ENCODE measurements at regions not wholly inside any gene's neighbourhood (a gene's known extent, or its start where the extent isn't known, plus 50 kb on each side); places are given as distances from the start of the nearest gene placed in this dataset.

DNA sequence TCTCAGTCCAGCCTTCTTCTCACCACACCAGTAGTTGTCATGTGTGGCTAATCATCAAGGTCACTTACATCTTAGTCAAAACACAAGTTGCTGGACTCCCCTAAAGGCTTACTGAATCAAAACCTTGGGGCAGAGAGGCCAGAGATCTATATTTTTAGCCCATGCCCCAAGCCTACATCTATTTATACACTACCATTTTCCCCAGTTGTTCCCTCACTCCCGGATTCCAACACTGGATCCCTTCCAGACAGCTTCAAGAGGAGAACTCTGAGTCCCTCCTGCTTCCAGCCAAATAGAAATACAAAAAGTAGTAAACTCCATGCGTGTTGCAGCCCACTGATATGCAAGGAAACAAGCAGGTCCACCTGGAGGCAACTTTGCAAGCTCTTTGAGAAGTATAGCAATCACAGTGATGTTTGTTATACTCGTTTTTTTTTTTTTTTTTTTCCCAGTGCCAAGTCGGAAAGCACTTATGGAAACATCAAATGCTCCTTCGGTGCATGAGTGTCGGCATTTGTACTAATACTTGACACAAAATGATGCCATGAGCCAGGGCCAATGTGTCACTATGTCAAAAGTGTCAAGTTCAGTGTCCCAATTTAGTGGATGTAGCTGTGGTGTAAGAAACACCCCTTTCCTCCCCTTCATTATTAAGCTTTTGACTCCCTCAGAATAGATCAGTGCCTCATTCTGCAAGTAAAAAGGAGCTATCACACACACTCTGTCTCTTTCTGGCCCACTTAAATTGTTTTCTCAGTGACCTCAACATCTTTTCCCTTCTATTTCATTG, 594.2 kb upstream of the SGCD start:
- no peak overlapping the region for H3K27ac ChIP-seq
- no peak for DNase-seq (ENCODE audit: low read depth, low spot score)

DNA sequence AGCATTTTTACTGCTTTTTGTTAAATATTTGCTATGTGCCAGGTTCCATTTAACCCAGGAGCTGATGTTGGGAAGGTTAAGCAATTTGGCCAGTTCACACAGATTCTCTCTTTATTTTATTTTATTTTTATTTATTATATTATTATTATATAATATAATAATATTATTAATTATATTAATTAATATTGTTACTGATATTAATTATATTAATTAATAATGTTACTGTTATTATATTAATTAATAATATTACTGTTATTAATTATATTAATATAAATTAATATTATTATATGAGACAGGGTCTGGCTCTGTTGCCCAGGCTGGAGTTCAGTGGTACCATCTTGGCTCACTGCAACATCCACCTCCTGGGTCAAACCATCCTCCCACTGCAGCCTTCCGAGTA, 593.0 kb upstream of the SGCD start:
- no peak for DNase-seq (ENCODE audit: low read depth, low spot score)
- no peak overlapping the region for H3K27ac ChIP-seq

DNA sequence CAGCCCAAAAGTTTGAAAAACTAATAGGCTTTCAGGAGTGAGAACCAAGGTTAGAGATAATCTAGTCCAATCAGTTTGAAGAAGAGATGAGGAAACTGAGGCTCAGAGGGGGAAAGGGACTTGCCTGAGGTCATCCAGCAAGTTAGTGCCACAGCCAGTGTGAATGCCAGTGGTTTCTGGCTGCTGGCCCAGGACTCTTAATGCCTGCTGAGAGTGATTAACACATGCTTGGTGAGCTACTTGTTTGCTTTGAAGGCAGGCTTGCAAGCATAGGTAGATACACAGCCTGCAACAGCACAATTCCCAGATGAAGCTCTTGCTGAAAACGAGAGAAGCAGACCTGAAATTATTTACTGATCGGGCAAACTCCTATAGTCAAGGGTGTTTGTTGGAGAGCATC, 591.6 kb upstream of the SGCD start:
- DNase-seq (ENCODE audit: low read depth, low spot score) = peak; percentile 8
- H3K27ac ChIP-seq = no peak overlapping the region

DNA sequence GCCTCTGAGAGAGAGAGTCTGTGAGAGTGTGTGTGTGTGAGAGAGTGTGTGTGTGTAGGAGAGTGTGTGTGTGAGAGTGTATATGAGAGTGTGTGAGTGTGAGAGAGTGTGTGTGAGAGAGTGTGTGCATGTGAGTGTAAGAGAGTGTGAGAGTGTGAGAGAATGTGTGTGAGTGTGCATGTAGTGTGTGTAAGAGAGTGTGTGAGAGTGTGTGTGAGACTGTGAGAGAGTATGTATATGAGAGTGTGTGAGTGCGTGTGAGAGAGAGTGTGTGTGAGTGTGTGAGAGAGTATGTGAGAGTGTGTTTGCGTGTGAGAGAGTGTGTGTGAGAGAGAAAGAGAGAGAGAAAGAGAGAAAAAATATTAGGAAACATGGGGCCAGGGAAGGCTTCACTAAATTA, 588.3 kb upstream of the SGCD start:
- no peak for DNase-seq (ENCODE audit: low read depth, low spot score)
- H3K27ac ChIP-seq = no peak overlapping the region

DNA sequence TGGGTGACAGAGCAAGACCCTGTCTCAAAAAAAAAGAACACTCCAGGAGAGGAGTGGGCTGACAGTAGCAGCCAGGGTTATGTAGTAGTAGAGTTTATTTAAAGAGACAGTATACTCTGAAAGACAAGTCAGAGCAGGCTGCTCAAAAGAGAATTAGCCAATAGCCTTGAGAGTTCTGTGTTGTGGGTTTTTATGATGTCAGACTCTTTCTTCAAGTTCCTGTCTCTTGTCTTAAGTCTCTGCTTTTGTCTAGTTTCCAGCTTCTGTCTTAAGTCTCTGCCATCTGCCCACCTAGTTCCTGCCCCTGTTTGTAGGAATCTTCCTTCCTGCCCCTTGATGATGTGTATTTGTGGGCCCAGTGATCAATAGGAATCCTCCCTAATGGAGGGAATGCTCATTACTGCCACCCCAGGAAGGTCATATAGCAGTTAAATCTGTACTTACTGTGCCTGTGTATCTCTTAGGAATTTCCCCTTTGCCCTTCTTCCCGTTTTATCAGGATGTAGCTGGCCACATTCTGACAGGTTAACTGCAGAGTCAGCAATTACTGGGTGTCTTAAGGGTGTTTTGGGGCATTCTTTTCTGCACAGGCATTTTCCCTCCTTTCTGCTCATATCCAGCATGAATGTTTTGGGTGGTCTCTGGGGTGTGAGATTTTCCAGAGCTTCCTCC, 580.5 kb upstream of the SGCD start:
- no peak overlapping the region for H3K27ac ChIP-seq
- no peak for DNase-seq (ENCODE audit: low read depth, low spot score)

DNA sequence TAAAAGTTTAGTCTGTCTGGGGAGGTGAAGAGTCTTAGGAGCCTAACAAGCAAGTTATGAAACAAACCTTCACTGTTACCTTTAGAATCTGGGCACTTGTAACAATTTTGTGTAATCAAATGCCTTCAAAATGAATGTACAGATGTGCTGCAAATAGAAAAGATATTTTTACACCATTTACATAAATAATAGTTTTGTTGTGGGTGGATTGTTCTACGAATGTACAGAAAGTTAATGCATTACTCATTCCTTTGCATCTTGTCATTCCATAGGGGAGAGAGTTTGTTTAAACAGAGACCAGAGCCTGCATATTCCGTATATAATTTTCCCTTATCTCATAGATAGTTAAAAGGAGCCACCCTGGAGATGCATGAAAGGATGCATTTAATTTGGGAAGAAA, 576.9 kb upstream of the SGCD start:
- no peak overlapping the region for H3K27ac ChIP-seq
- no peak for DNase-seq (ENCODE audit: low read depth, low spot score)

DNA sequence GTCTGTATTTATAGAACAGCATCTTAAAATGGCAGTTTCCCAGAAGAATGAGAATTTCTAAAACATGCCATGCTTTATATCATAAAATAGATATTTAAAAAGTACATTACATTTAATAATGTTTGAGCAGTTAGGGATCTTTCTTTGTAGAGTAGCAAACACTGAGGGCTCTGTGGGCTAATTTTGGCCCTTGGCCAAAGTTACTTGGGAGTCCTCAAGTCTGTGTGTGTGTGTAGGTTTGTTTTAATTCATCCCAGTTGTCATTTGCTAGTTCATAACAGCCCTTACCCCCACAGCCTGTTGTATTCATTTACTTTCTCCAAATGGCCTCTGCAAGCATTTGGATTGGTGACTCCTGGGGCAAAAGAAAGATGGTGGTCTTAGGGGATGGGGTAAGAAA, 576.4 kb upstream of the SGCD start:
- DNase-seq (ENCODE audit: low read depth, low spot score) = no peak
- H3K27ac ChIP-seq = no peak overlapping the region

DNA sequence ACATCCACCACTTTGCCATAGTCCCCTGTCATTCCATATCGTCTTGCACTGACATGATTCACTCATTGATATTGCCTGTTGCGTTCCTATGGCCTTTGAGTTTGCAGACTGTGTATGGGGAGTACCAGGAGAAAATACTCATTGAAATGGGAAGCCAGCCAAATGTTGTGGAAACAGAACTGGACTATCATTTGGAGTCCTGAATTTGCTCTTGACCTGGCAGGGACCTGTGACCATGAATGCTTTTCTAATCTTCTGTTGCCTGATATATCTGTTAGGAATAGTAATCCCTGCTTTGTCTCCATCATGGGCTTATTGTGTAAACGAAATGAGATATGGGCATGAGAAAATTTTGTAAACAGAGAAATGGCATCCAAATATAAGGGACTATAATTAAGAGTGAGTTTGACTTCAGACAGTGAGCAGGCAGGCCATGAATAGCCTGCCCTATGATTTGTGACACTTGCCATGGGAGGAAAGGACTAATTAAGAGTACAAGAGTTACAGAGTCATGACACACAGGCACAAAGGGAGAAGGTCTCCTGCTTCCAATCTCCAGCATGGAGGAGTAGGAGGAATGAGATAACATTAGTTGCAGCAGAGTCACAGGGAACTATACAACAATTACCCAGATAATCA, 572.9 kb upstream of the SGCD start:
- no peak overlapping the region for H3K27ac ChIP-seq
- no peak for DNase-seq (ENCODE audit: low read depth, low spot score)

DNA sequence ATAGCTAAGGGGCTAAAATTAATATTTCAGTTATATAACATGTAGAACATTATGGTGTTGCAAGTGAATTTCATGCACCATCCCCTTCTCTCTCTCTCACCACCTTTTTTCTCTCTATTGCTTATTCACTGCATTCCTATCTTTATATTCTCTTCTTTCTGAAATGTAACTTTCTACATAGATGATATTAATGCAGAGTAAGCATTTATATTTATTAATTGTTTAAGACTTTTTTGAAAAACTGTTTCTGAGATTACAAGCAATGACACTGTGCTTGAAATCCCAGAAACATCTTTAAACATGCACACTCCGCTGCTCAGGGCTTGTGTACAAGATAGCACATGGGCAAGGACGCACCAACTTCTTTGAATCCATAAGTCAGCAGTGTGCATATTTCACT, 567.7 kb upstream of the SGCD start:
- no peak overlapping the region for H3K27ac ChIP-seq
- no peak for DNase-seq (ENCODE audit: low read depth, low spot score)

DNA sequence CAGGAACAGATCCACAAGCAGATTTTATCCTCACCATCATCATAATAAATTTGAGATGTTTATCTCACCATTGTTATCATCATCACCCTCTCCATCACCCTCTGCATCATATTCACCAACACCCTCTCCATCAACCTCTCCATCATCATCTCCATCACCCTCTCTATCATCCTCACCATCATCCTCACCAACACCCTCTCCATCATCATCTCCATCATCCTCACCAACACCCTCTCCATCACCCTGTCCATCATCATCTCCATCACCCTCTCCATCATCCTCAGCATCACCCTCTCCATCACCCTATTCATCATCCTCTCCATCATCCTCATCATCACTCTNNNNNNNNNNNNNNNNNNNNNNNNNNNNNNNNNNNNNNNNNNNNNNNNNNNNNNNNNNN, 567.0 kb upstream of the SGCD start:
- no peak for DNase-seq (ENCODE audit: low read depth, low spot score)
- H3K27ac ChIP-seq = no peak overlapping the region

DNA sequence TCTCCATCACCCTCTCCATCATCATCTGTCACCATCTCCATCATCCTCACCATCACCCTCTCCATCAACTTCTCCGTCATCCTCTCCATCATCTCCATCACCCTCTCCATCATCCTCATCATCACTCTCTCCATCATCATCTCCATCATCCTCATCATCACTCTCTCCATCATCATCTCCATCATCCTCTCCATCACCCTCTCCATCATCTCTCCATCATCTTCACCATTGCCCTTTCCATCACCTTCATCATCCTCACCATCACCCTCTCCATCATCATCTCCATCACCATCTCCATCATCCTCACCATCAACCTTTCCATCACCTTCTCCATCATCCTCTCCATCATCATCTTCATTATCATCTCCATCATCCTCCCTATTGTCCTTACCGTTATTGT, 565.5 kb upstream of the SGCD start:
- no peak overlapping the region for H3K27ac ChIP-seq
- no peak for DNase-seq (ENCODE audit: low read depth, low spot score)

DNA sequence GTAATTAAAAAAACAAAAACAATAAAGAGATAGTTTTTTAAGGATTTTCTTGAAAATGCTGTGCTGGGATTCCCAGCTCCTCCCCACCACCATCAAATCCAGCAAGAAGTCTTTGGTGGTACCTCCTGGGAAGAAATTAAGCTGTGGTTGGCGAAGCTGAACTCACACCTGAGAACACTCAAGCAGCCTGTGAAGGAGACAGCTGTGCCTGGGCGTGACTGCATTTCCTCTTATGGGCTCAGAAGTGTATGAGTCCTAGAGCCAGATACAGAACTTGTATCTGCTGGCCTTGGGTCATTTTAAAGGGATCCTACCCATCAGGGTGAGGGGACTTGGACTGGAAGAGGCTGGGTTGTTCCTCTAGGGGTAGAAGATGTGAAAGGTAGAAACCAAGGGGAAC, 561.2 kb upstream of the SGCD start:
- DNase-seq (ENCODE audit: low read depth, low spot score) = no peak
- no peak overlapping the region for H3K27ac ChIP-seq

DNA sequence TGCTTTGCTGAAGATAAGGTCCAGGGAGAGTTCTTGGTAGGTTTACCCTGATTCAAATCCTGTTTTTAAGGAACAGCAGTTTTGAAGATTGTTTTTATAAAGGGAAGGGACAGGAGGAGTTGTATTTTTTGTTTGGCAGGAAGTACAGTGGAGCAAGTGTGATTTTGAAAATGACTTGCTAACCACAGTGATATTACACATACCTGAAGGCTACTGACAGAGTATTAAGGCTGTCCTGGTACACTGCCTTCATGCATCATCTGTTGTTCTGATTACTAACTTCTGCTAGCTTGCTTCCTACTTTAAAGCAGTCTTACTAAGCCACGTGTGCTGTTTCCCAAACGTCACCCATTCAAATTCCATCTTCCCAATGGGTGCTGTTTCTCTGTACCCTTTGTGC, 559.5 kb upstream of the SGCD start:
- no peak for DNase-seq (ENCODE audit: low read depth, low spot score)
- no peak overlapping the region for H3K27ac ChIP-seq

DNA sequence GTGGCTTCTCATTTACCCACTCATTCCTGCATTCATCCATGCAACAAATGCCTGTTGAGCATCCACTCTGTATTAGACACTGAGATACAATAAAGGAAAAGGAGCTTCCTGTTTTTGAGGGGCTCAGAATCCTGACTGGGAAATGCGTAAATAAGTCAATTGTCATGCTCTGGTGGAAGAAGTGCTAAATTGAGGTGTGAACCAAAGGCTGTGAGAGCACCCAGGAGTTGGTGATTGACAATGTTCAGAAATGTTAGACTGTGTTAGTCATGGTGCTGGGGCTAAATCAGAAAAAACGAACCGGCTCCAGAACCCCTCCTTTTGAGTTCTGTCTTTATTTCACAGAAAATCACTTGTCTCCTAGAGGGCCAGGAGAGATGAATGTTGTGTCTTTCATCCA, 558.6 kb upstream of the SGCD start:
- DNase-seq (ENCODE audit: low read depth, low spot score) = no peak
- no peak overlapping the region for H3K27ac ChIP-seq

DNA sequence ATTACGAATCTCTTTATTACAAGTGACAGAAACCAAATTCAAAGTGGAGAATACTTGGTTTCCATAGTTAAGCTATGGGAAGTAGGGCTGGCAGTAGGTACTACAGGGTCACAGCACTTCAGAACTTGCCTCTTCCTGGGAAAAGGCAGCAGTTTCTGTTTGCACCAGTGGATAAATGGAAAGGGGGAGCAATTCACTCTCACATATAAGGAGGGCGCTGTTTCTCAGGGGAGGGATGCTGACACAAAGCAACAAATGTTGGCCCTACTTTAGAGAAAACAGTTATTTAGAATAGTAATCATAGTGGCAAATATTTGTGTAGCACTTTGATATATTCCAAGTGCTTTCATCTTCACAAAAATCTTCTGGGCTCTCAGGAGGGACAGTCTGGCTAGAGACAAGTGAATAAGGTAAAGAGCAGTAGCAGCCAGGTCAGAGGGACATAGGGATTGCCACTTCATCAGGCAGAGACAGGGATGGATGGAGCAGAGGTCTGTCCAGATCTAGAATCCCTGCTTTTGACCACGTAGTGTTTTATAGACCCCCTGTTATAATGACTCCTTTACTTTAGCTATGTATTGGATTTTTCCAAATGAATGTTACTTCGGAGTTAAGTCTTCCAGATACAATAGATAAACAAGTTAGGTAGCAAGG, 554.8 kb upstream of the SGCD start:
- no peak overlapping the region for H3K27ac ChIP-seq
- DNase-seq (ENCODE audit: low read depth, low spot score) = no peak

DNA sequence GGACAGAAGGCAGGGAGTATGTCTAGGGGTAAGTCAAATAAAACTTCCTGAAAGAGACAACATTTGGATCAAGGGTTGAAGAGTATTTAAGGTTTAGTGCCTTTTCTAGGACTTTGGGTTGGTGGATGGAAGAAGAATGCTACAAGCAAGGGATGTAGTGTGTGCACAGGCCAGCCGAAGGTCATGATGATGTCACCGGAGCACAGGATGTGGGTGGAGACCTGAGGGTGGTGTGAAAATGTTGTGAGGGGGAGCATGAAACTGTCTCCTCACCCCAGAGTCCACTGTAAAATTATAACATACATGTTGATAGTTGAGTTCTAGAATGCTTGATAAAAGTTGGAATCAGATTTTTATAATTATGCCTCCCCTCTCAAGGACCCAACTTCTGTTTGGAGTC, 553.3 kb upstream of the SGCD start:
- DNase-seq (ENCODE audit: low read depth, low spot score) = no peak
- no peak overlapping the region for H3K27ac ChIP-seq

DNA sequence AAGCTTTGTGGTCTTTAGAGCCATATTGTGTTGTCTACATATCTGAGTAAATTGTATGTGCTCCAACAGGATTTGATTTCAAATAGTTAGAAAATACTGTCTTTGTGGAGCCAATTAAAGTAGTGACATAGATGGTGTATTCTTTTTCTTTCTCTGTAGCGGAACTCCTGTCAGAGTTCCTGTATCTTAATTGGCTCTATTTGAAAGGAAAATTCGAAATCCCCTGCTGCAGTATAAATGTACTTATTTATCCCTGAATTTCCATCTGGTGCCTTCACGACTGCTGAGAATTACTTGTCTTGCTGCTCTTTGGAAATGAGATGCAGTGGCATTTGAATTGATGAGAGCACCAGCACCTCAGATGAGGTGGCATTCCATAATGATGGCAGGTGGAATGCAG, 546.7 kb upstream of the SGCD start:
- DNase-seq (ENCODE audit: low read depth, low spot score) = no peak
- no peak overlapping the region for H3K27ac ChIP-seq

DNA sequence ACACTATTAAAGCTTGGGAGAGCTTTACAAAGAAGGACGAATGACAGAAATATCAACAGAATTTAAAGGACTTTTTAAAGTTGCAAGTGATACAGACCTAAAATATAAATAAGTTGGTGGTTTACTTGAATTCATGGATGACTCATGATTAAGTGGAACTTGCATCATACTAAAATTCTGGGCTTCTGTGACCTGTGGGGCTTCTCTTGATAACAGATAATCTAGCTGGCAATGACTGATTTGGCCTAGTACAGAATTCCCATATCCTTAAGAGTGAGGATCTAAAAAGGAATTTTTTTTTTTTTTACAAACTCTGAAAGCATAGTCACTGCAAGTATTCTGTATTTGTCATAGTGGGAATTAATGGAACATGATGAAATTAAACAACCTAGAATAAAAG, 543.7 kb upstream of the SGCD start:
- DNase-seq (ENCODE audit: low read depth, low spot score) = no peak
- no peak overlapping the region for H3K27ac ChIP-seq

DNA sequence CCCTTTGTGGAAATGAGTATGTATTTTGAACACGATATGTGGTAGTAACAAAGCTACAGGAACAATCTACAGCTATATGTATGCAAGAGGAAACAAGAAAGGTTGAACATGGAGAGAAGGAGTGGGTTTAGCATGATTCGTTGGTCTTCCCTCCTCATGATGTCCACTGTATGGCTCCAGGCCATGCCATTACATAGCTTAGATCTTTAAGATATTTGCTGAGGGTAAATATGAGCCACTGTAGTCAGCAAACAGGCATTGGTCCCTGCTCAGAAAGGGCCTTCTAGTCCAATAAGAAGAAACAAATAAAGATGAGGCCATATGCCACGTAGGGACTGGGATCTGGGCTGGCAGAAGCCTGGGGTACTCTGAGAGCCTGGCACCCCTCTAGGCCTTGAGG, 543.2 kb upstream of the SGCD start:
- DNase-seq (ENCODE audit: low read depth, low spot score) = no peak
- H3K27ac ChIP-seq = no peak overlapping the region

DNA sequence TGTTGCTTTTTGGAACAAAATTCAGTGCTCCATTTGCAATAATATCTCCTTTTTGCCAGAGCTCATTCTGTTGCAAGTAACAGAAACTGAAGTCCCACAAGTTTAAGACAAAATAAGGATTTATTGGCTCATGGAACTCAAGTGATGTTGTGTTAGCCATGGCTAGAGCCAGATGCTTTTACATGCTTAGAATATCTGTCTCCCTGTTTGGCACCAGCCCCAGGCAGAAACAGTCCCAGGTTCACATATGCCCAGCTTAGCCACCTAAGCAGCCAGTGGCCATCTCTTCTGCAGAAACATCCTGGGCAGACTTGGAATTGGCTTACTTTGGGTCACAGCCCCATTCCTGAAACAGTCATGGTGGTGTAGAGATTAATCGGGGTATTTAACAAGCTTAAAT, 540.9 kb upstream of the SGCD start:
- DNase-seq (ENCODE audit: low read depth, low spot score) = no peak
- no peak overlapping the region for H3K27ac ChIP-seq

DNA sequence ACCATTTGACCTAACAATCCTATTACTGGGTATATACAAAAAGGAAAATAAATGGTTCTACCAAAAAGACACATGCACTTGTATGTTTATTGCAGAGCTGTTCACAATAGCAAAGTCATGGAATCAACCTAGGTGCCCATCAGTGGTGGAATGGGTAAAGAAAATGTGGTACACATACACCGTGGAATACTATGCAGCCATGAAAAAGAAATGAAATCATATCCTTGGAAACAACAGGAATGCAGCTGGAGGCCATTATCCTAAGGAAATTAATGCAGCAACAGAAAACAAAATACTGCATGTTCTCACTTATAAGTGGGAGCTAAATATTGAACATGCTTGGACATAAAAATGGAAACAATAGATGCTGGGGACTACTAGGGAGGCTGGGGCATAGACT, 534.1 kb upstream of the SGCD start:
- no peak overlapping the region for H3K27ac ChIP-seq
- DNase-seq (ENCODE audit: low read depth, low spot score) = no peak
